ENCODE measurements at regions not wholly inside any gene's neighbourhood (a gene's known extent, or its start where the extent isn't known, plus 50 kb on each side); places are given as distances from the start of the nearest gene placed in this dataset.

DNA sequence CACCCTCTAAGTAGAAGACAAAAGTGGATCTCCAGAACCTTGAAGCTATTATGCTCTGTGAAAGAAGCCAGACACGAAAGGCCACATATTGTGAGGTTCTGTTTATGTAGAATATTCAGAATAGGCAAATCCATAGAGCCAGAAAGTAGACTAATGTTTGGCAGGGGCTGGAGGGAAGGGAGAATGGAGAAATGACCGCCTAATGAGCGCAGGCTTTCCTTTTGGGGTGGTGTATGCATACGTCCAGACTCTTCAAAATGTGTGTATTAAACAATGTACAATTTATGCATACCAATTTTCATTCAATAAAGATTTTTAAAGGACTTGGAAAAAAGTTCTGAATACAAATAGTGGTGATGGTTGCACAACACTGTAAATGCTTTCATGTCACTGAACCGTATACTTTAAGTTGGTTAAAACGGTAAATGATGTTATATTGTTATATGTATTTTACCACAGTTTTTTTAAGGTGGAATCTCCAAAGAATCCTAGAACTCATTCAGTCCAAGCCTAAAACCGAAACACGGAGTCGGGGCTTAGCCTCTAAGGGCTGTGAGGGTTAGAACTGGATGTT lies 397.4 kb downstream of the SOX9 start:
- no peak for DNase-seq (ENCODE audit: low read depth, low spot score)

DNA sequence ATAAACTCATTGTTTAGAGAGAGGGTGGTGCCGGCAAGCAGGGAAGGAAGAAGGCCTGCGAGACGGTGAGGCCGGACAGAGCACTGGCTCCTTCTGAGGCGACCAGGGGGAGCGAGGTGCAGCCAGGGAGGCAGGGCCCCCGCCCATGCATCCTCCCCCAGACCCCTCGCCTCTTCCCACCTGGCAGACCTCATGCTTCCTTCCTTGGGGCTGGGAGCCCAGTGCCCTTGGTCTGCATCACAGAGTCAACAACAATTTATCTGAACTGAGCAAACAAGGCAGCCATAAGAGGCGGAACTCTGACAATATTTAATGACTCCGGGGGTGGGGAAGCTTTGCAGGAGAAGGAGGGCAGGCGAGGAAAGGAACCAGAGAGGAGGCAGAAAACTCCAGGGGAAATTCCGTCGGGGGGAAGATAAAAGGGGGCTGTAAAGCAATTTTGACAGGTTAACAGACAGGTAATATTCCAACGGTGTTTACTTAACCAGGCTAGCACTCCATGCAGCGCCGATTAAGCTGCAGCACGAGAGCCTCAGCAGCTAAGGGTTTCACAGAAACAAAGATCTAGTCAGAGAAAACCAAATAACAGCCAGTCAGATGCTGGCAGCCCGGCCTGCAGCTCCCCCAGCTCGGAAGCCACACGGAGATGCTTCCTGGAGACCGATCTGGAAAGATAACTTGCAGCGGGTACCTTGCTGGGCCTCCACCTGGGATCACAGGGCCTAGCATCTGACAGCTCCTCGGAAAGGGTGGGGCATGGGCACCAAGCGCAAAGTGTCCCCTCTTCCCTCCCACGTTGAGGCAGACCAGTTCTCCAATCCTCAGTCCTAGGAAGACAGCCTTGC lies 398.2 kb downstream of the SOX9 start:
- peak; percentile 43 for DNase-seq (ENCODE audit: low read depth, low spot score)

DNA sequence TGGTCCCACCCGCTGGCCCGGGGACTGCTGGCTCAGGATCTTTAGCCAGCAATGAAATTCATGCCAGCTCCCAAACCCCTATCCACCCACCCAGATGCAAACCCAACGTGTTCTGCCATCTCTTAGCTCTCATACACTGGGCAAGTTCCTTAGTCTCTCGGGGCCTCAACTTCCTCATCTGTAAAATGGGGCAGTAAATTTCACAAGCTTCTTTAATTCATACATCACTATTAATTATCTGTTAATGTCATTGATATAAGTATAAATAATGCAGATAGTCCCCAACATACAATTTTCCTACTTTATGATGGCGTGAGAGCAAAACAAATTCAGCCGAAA lies 398.7 kb downstream of the SOX9 start:
- no peak for DNase-seq (ENCODE audit: low read depth, low spot score)

GRCh38 chr17:72520665-72521303 lies 400.0 kb downstream of the SOX9 start:
- no peak for DNase-seq (ENCODE audit: low read depth, low spot score)

DNA sequence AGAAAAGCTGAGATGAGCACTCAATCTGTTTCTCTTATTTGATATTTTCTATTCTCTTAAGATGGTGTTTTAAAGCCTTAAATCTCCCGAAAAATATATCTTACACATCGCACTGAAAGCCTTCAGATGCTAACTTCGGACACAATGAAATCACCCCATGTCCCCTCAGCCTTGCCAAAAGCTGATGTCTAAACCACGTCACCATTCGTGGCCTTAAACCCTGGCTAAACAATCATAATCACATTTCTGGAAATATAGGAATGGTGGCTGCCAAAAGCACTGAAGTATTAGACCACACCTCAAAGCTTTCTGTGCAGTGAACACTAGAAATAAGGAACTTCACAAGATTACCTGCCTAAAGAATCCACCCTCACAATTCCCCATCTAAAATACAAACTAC lies 402.7 kb downstream of the SOX9 start:
- DNase-seq (ENCODE audit: low read depth, low spot score): no peak

- DNase-seq (ENCODE audit: low read depth, low spot score): no peak
Measured at GRCh38 chr17:72525225-72526015, 404.6 kb downstream of the SOX9 start.

- no peak for DNase-seq (ENCODE audit: low read depth, low spot score)
Measured at GRCh38 chr17:72526769-72527168, 405.9 kb downstream of the SOX9 start.

GRCh38 chr17:72527789-72528188 lies 407.0 kb downstream of the SOX9 start:
- DNase-seq (ENCODE audit: low read depth, low spot score): no peak

DNA sequence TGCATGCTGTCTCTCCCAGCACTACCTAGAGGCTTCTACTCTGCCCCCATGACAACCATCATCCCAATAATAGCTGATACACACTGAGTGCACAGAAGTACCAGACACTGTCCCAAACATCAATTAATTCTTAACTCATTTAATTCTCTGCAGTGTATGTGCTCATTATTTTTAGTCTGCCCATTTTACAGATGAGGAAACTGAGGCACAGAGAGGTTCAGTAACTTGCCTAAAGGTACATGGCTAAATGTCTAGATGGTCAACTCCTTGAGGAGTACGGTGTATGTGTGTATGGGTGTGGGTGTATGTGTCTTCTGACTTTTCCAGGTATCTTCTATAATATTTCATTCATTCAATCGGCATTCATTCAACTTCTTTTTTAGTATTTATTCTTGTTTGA lies 407.9 kb downstream of the SOX9 start:
- no peak for DNase-seq (ENCODE audit: low read depth, low spot score)

GRCh38 chr17:72529386-72529785 lies 408.6 kb downstream of the SOX9 start:
- DNase-seq (ENCODE audit: low read depth, low spot score): peak; percentile 63

DNA sequence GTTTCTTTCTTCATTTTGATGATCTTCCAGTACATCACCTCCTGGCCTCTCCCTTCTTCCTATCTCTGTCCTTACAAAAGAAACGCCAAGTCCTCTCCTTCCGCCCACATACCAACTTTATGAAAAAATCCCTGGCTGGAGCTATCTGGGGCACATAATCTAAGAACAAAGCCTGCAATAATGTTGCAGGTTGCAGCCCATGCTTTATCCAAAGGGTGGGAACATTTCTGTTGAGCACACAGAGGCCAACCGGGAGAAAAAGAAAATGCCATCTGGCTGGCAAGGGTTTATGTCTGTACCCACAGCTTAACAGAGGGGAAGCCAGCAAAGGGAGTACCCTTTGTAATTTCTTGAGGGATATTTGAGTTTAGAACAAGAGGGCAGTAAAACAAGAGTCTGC lies 409.6 kb downstream of the SOX9 start:
- DNase-seq (ENCODE audit: low read depth, low spot score): no peak

DNA sequence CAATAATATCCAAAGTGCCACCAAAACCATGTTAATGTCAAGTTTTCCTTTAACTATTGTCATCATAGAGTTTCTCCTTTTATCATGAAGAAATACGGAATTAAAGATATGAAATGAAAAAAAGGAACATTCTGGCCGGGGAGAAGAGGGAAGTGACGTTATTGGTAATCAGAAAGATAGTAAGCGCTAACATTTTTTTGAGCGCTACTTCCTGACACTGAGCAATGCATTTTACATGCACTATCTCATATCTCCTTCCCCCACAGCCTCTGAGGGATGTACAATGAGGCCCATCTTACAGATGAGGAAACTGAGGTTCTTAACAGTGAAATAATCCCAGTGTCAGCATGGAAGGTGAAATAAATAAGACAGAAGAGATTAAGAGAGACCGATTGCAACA lies 410.9 kb downstream of the SOX9 start:
- no peak for DNase-seq (ENCODE audit: low read depth, low spot score)

GRCh38 chr17:72534265-72534664 lies 413.4 kb downstream of the SOX9 start:
- no peak for DNase-seq (ENCODE audit: low read depth, low spot score)

DNA sequence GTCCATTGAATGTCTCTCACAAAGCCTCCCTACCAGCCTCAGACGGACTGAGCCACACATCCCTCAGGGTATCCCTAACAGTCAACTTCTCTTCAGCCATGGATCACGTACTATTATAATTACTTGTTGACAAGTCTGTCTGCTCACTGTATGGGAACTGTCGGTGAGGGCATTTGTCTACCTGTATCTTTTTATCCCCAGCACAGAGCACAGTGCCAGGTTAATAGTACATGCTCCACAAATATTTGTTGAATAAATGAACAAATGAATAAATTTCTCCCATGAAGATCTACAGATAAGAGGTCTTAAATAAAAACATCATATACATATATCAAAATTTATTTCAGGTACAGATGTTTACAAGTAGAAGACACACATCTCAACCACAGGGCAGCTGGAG lies 414.0 kb downstream of the SOX9 start:
- DNase-seq (ENCODE audit: low read depth, low spot score): no peak

- DNase-seq (ENCODE audit: low read depth, low spot score): no peak
Measured at GRCh38 chr17:72535346-72535745, 414.5 kb downstream of the SOX9 start.

- no peak for DNase-seq (ENCODE audit: low read depth, low spot score)
Measured at GRCh38 chr17:72535779-72536178, 415.0 kb downstream of the SOX9 start.

DNA sequence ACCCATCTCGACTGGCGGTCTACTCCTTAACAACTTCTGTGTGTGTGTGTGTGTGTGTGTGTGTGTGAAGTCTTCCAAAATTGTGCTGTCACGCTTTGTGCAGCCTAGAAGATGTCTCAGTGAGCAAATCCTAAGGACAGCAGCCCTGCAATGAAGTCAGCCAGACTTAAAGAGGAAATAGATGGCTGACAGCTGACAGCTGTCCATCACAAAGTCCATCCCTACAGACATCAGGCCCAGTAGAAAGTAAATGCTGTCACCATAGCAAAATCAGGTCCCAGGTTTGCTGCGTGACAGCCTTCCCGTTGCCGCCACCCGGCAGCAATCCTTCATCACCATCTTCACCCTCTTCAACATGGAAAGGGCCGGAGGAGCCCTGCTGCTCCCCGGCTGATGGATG lies 416.0 kb downstream of the SOX9 start:
- DNase-seq (ENCODE audit: low read depth, low spot score): no peak

DNA sequence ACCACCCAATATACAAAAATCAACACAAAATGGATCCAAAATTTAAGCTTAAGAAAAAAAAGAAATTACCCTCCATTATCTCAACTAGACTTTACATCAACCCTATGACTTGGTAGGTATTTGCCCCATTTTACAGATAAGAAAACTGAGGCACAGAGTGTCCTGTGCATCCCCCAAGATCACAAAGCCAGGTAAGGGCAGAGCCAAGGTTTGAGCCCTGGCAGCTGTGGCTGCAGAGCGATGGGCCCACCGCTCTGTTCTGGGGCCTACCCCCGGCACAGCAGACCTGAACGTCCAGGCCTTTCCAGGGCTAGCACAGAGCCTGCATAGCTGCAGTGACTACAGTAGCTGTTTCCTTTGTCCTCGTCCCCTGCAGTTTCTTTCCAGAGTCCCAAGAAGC lies 417.6 kb downstream of the SOX9 start:
- DNase-seq (ENCODE audit: low read depth, low spot score): no peak

DNA sequence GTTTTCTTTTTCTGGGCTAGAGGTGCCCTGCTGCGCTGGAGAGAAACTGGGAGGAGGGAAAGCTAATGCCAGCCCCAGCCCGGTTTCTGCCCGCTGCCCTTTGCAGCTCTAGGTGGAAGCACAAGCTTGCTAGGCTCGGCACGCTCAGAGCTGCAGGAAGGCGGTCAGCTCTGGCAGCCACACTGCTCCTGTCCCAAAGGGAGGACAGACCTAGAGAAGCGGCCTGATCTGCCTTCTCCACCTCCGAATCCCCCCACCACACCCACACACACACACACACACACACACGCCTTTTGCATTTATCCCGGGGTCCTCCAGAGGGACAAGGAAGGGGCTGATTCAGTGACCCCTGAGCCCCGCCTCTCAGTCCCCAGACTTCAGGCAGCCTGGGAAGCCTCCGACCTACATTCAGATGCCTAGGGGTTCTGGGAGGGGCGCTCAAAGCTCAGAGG lies 418.1 kb downstream of the SOX9 start:
- DNase-seq (ENCODE audit: low read depth, low spot score): peak; percentile 71

GRCh38 chr17:72539981-72540897 lies 419.4 kb downstream of the SOX9 start:
- peak; percentile 95 for DNase-seq (ENCODE audit: low read depth, low spot score)

DNA sequence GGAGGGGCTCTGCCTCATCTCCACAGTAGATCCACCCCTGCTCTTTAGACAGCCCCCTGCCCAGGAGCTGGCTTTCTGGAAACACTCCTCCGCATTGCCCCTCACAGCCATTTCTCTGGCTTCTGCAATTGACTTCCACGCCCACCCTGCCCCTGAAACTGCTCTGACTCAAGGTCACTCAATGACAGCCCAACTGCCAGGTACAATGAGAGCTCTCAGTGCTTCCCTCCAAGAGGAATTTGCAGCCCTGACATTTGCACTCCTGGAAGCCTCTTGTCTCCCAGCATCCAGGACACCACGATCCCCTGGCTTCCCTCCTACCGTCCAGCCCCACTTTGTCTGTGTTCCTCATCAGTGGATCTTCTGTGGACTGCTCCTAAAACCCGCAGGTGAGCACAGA lies 421.5 kb downstream of the SOX9 start:
- no peak for DNase-seq (ENCODE audit: low read depth, low spot score)

Measured in astrocyte of the hippocampus (primary cell).